ENCODE measurements at regions not wholly inside any gene's neighbourhood (a gene's known extent, or its start where the extent isn't known, plus 50 kb on each side); places are given as distances from the start of the nearest gene placed in this dataset.
"Not testable (repeated sequence)": the region's sequence is repeated elsewhere in the genome, so short reads cannot be mapped to it uniquely, and the experiment has no call there.

DNA sequence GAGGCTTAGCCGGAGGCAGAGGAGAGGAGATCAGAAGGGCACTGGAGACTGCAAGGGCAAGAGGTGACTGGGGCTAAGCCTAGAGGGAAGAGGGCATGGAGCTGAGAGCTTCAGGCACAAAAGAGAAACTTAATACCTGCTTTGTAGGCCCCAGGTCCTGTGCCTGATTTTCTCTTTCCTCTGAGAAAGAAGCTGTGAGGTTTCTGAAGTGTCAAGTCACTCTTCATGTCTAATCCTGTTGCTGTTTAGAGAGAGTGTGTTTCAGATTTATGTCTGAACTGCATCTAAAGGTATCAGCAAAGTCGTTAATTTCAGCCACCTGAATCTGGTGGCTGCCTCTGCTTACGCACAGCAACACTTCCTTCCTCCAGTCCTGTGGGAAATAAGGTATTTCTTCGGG lies 106.9 kb upstream of the RNU6-1 start:
- POLR2A ChIA-PET (ENCODE audit: partially characterized antibody) = no interaction called here
- Mint-ChIP-seq H3K9me3 (no peaks in the 10 kb centered on the region), H3K27me3 (peaks cover 4 to 5% of the 10 kb centered on the region in 2 donors), H3K4me3 (no peak overlapping the region), H3K27ac (peak overlapping the region in 2 of 7 donors; percentile 24 to 52), H3K36me3 (no peaks in the 10 kb centered on the region), H3K4me1 (peaks cover 3 to 6% (median 5%) of the 10 kb centered on the region in 4 donors)
- DNase-seq = no peak
- Histone ChIP-seq H3K27ac (ENCODE audit: low read depth, low read length) (no peak overlapping the region), H3K27me3 (ENCODE audit: insufficient read depth, low read length) (no peaks in the 10 kb centered on the region), H3K36me3 (ENCODE audit: insufficient read depth, low read length) (no peaks in the 10 kb centered on the region), H3K9me3 (ENCODE audit: control insufficient read depth in 1 of 2, low read length in 2 of 2) (no peaks in the 10 kb centered on the region), H3K4me1 (ENCODE audit: insufficient read depth, low read length) (no peaks in the 10 kb centered on the region), H3K4me3 (ENCODE audit: low read length in 2 of 2) (no peak overlapping the region)
- intact Hi-C loops (cut with micrococcal nuclease) = no loop called here
- CTCF ChIA-PET (ENCODE audit: partially characterized antibody) = no interaction called here

DNA sequence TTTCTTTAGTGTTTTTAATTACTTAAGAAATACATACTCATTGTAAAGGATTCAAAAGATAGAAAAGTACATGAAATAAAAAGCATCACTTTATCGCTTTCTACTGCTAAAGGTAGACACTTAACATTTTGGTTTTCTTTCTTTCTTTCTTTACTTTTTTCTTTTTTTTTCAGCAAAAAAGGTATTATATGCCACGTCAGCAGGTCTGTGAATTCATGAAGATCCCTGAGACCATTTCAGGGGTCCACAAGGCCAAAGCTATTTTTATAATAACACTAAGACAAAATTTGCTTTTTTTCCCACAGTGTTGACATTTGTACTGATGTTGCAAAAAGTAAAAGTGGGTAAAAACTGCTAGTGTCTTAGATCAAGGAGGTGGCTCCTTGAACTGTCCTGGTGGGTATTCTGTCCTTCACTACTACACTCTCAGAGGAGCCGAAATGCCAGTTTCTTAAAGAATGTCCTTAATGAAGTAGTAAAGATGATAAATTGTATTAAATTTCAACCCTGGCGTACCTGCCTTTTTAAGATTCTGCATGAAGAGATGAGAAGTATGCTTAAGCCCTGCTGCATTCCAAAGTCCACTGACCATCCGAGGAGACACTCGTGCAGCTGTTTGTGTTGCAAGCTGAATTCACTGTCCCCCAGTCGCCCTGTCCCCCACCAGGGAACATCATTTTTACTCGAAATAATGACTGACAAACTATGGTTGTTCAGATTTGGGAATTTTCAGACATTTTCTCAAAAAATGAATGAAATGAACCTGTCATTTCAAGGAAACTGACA lies 106.7 kb upstream of the PIAS1 start:
- Histone ChIP-seq H3K4me3 (ENCODE audit: low read length in 2 of 2) (no peak overlapping the region), H3K4me1 (ENCODE audit: insufficient read depth, low read length) (no peaks in the 10 kb centered on the region), H3K27me3 (ENCODE audit: insufficient read depth, low read length) (no peaks in the 10 kb centered on the region), H3K9me3 (ENCODE audit: control insufficient read depth in 1 of 2, low read length in 2 of 2) (no peaks in the 10 kb centered on the region), H3K27ac (ENCODE audit: low read depth, low read length) (no peak overlapping the region), H3K36me3 (ENCODE audit: insufficient read depth, low read length) (no peaks in the 10 kb centered on the region)
- no peak for DNase-seq
- peaks cover 3 to 6% (median 5%) of the 10 kb centered on the region in 4 donors for H3K4me1 Mint-ChIP-seq
- no peak overlapping the region for H3K4me3 Mint-ChIP-seq
- POLR2A ChIA-PET (ENCODE audit: partially characterized antibody) = no interaction called here
- no peaks in the 10 kb centered on the region for H3K9me3 Mint-ChIP-seq
- H3K27ac Mint-ChIP-seq = no peak overlapping the region
- CTCF ChIA-PET (ENCODE audit: partially characterized antibody) = no interaction called here
- H3K27me3 Mint-ChIP-seq = peaks cover 2 to 4% of the 10 kb centered on the region in 2 donors
- no peaks in the 10 kb centered on the region for H3K36me3 Mint-ChIP-seq
- intact Hi-C loops (cut with micrococcal nuclease) = no loop called here

DNA sequence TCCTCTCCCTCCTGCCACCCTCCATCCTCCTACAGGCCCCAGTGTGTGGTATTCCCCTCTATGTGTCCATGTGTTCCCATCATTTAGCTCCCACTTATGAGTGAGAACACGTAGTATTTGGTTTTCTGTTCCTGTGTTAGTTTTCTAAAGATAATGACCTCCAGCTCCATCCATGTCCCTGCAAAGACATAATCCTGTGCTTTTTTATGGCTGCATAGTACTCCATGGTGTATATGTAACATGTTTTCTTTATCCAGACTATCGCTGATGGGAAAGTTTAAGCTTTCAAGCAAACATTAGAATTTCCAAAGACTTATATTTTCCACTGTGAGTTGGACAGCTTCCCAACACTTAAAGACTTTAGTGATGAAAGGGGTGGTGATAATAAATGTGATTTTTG lies 105.9 kb upstream of the PIAS1 start:
- peaks cover 2 to 4% of the 10 kb centered on the region in 2 donors for H3K27me3 Mint-ChIP-seq
- H3K27me3 ChIP-seq (ENCODE audit: insufficient read depth, low read length) = no peaks in the 10 kb centered on the region
- no peak overlapping the region for H3K27ac Mint-ChIP-seq
- no peaks in the 10 kb centered on the region for H3K4me1 ChIP-seq (ENCODE audit: insufficient read depth, low read length)
- ChIA-PET POLR2A (ENCODE audit: partially characterized antibody) (no interaction called here), CTCF (ENCODE audit: partially characterized antibody) (no interaction called here)
- H3K36me3 ChIP-seq (ENCODE audit: insufficient read depth, low read length) = no peaks in the 10 kb centered on the region
- H3K36me3 Mint-ChIP-seq = no peaks in the 10 kb centered on the region
- peaks cover 3 to 6% (median 5%) of the 10 kb centered on the region in 4 donors for H3K4me1 Mint-ChIP-seq
- H3K27ac ChIP-seq (ENCODE audit: low read depth, low read length) = no peak overlapping the region
- H3K9me3 ChIP-seq (ENCODE audit: control insufficient read depth in 1 of 2, low read length in 2 of 2) = no peaks in the 10 kb centered on the region
- no peaks in the 10 kb centered on the region for H3K9me3 Mint-ChIP-seq
- intact Hi-C loops (cut with micrococcal nuclease) = no loop called here
- H3K4me3 ChIP-seq (ENCODE audit: low read length in 2 of 2) = no peak overlapping the region
- no peak overlapping the region for H3K4me3 Mint-ChIP-seq
- DNase-seq = no peak

DNA sequence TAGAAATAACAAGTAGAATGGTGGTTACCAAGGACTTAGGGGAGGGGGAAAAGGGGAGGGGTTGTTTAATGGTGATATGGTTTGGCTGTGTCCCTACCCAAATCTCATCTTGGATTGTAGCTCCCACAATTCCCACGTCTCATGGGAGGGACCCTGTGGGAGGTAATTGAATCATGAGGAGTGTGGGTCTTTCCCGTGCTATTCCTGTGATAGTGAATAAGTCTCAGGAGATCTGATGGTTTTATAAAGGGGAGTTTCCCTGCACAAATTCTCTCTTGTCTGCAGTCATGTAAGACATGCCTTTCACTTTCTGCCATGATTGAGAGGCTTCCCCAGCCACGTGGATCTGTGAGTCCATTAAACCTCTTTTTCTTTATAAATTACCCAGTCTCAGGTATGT lies 102.9 kb upstream of the PIAS1 start:
- H3K9me3 ChIP-seq (ENCODE audit: control insufficient read depth in 1 of 2, low read length in 2 of 2); intact Hi-C loops (cut with micrococcal nuclease); H3K4me1 ChIP-seq (ENCODE audit: insufficient read depth, low read length); H3K27me3 ChIP-seq (ENCODE audit: insufficient read depth, low read length); H3K4me3 Mint-ChIP-seq; H3K36me3 ChIP-seq (ENCODE audit: insufficient read depth, low read length); H3K27ac ChIP-seq (ENCODE audit: low read depth, low read length); H3K4me1 Mint-ChIP-seq; H3K27me3 Mint-ChIP-seq; H3K9me3 Mint-ChIP-seq; H3K36me3 Mint-ChIP-seq; CTCF ChIA-PET (ENCODE audit: partially characterized antibody); POLR2A ChIA-PET (ENCODE audit: partially characterized antibody); H3K27ac Mint-ChIP-seq; DNase-seq; H3K4me3 ChIP-seq (ENCODE audit: low read length in 2 of 2): not testable (repeated sequence)

DNA sequence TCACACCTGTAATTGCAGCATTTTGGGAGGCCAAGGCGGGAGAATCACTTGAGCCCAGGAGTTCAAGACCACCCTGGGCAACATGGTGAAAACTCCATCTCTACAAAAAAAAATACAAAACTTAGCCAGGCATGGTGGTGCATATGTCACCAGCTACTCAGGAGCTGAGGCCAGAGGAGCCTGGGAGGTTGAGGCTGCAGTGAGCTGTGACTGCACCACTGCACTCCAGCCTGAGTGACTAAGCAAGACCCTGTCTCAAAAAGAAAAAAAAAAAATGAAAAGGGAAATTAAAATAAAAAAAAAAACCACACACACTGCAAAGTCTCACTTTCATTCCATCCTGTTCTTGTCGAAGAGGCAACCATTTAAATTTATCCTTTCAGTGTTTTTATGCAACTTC lies 100.8 kb upstream of the PIAS1 start:
- no peaks in the 10 kb centered on the region for H3K9me3 Mint-ChIP-seq
- ChIA-PET POLR2A (ENCODE audit: partially characterized antibody) (no interaction called here), CTCF (ENCODE audit: partially characterized antibody) (no interaction called here)
- no peak overlapping the region for H3K27ac Mint-ChIP-seq
- Histone ChIP-seq H3K4me1 (ENCODE audit: insufficient read depth, low read length) (no peaks in the 10 kb centered on the region), H3K36me3 (ENCODE audit: insufficient read depth, low read length) (no peaks in the 10 kb centered on the region), H3K4me3 (ENCODE audit: low read length in 2 of 2) (no peak overlapping the region), H3K9me3 (ENCODE audit: control insufficient read depth in 1 of 2, low read length in 2 of 2) (no peaks in the 10 kb centered on the region), H3K27ac (ENCODE audit: low read depth, low read length) (no peak overlapping the region), H3K27me3 (ENCODE audit: insufficient read depth, low read length) (no peaks in the 10 kb centered on the region)
- H3K4me3 Mint-ChIP-seq = no peak overlapping the region
- no peak for DNase-seq
- H3K4me1 Mint-ChIP-seq = no peaks in the 10 kb centered on the region
- peaks cover 2 to 4% of the 10 kb centered on the region in 2 donors for H3K27me3 Mint-ChIP-seq
- intact Hi-C loops (cut with micrococcal nuclease) = no loop called here
- H3K36me3 Mint-ChIP-seq = no peaks in the 10 kb centered on the region

DNA sequence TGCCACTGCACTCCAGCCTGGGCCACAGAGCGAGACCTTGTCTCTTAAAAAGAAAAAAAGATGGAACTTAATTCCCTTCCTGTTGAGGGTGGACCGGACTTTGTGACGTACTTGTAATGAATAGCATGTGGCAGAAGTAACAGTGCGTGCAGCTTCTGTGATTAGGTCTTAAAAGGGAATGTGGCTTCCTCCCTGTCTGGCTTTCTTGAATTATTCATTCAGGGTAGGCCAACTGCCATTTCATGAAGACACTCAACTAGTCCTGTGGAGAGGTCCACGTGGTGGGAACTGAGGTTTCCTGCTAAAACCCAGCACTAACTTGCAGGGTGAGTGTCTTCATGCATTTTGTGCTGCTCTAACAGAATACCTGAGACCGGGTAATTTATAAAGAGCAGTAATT lies 98.9 kb upstream of the PIAS1 start:
- Histone ChIP-seq H3K9me3 (ENCODE audit: control insufficient read depth in 1 of 2, low read length in 2 of 2) (no peaks in the 10 kb centered on the region), H3K36me3 (ENCODE audit: insufficient read depth, low read length) (no peaks in the 10 kb centered on the region), H3K27ac (ENCODE audit: low read depth, low read length) (no peak overlapping the region), H3K27me3 (ENCODE audit: insufficient read depth, low read length) (no peaks in the 10 kb centered on the region), H3K4me1 (ENCODE audit: insufficient read depth, low read length) (no peaks in the 10 kb centered on the region), H3K4me3 (ENCODE audit: low read length in 2 of 2) (no peak overlapping the region)
- no peaks in the 10 kb centered on the region for H3K36me3 Mint-ChIP-seq
- H3K9me3 Mint-ChIP-seq = peaks cover 0 to 2% (median 0%) of the 10 kb centered on the region in 8 donors
- POLR2A ChIA-PET (ENCODE audit: partially characterized antibody) = no interaction called here
- DNase-seq = no peak
- CTCF ChIA-PET (ENCODE audit: partially characterized antibody) = no interaction called here
- intact Hi-C loops (cut with micrococcal nuclease) = no loop called here
- H3K4me1 Mint-ChIP-seq = no peaks in the 10 kb centered on the region
- H3K4me3 Mint-ChIP-seq = no peak overlapping the region
- peaks cover 2 to 6% of the 10 kb centered on the region in 2 donors for H3K27me3 Mint-ChIP-seq
- H3K27ac Mint-ChIP-seq = no peak overlapping the region

DNA sequence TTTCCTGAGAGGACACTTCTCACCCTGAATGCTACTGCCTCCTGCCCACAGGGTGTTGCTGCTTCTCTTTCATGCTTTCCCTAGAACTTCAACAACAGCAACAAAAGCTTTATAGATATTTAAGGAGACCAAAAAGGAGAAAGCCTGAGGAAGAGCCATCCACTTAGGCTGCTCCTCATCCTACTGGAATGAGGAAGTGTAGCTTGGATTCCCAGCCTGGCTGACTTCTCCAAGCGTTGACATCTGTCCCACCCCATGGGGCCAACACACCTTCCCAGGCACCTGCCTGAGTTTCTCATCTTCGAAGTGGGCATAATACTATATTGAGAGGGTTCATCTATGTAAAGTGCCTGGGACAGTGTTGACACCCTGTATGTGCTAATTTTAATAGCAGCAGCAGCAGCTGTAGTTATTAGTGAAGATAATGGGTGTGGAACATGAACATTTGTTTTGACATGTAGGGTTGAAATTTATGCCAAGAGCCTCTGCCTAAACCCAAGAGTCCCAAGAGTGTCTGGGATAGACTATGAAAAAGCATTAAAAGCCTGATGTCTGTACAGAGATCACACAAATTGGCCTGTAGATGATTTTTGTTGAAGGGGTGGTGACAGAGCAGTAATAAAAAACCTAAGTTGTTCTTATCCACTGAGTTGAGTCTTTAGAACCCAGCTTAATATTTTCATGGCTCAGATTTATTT lies 96.5 kb upstream of the PIAS1 start:
- Mint-ChIP-seq H3K4me3 (no peak overlapping the region), H3K9me3 (peaks cover 0 to 2% (median 0%) of the 10 kb centered on the region in 8 donors), H3K27ac (no peak overlapping the region), H3K27me3 (peaks cover 0 to 4% of the 10 kb centered on the region in 2 donors), H3K4me1 (no peaks in the 10 kb centered on the region), H3K36me3 (no peaks in the 10 kb centered on the region)
- intact Hi-C loops (cut with micrococcal nuclease) = no loop called here
- Histone ChIP-seq H3K4me3 (ENCODE audit: low read length in 2 of 2) (no peak overlapping the region), H3K9me3 (ENCODE audit: control insufficient read depth in 1 of 2, low read length in 2 of 2) (no peaks in the 10 kb centered on the region), H3K4me1 (ENCODE audit: insufficient read depth, low read length) (no peaks in the 10 kb centered on the region), H3K27ac (ENCODE audit: low read depth, low read length) (no peak overlapping the region), H3K27me3 (ENCODE audit: insufficient read depth, low read length) (no peaks in the 10 kb centered on the region), H3K36me3 (ENCODE audit: insufficient read depth, low read length) (no peaks in the 10 kb centered on the region)
- no peak for DNase-seq
- ChIA-PET CTCF (ENCODE audit: partially characterized antibody) (no interaction called here), POLR2A (ENCODE audit: partially characterized antibody) (no interaction called here)
